IMR-90 (cell line): ENCODE measurements at regions not wholly inside any gene's neighbourhood (a gene's known extent, or its start where the extent isn't known, plus 50 kb on each side); places are given as distances from the start of the nearest gene placed in this dataset.

Experiments
- ATAC-seq: fragments of 200-7000 bp; cut with Tn5 transposase; 2 replicates; pipeline ENCODE4 v1.9.1; 2020; ENCODE audit warnings: low read depth, mild to moderate bottlenecking, moderate library complexity
- BruUV-seq: library from RNA; stranded (reverse); fragments of 400-500 nt; replicated peaks from 2 replicates; lab custom pipeline; 2021; lab: Mats Ljungman, UMichigan
- CTCF ChIA-PET: fragments of 300-600 bp; formaldehyde crosslinking; extraction: SDS; loops from one replicate; lab custom pipeline; 2021; ENCODE audit warnings: antibody characterized with exemption; lab: Yijun Ruan, JAX
- POLR2A ChIA-PET: fragments of 300-600 bp; sonication (Branson Sonifier 250); formaldehyde crosslinking; loops from one replicate; lab custom pipeline; 2022; ENCODE audit warnings: antibody characterized with exemption; ENCODE audit not compliant: unreplicated experiment; lab: Charles Lee
- DNase-seq: peaks from one replicate; pipeline ENCODE4 v3.0.0; 2013
- H2AFZ ChIP-seq: replicated peaks from 2 replicates; pipeline ENCODE3; 2013; ENCODE audit warnings: low read length, mild to moderate bottlenecking; ENCODE audit not compliant: poor library complexity
- H2AK5ac ChIP-seq: 2 replicates; pipeline ENCODE4 v1.6.1; 2013; ENCODE audit warnings: low read depth, low read length, inconsistent platforms
- H2AK9ac ChIP-seq: replicated peaks from 2 replicates; pipeline ENCODE3; 2013; ENCODE audit warnings: mild to moderate bottlenecking, low read depth, low read length, moderate library complexity; ENCODE audit not compliant: poor library complexity
- H2BK120ac ChIP-seq: 2 replicates; pipeline ENCODE4 v1.6.1; 2013; ENCODE audit warnings: low read depth, low read length, inconsistent platforms
- H2BK15ac ChIP-seq: 3 replicates; pipeline ENCODE4 v1.6.1; 2013; ENCODE audit warnings: low read depth, low read length, inconsistent platforms
- H2BK20ac ChIP-seq: 2 replicates; pipeline ENCODE4 v1.6.1; 2013; ENCODE audit warnings: low read depth, mild to moderate bottlenecking, inconsistent platforms, low read length, moderate library complexity
- H2BK5ac ChIP-seq: 2 replicates; pipeline ENCODE4 v1.6.1; 2013; ENCODE audit warnings: mild to moderate bottlenecking, low read depth, low read length, inconsistent platforms; ENCODE audit not compliant: poor library complexity, severe bottlenecking
- H3K14ac ChIP-seq: replicated peaks from 2 replicates; pipeline ENCODE4 v1.6.1; 2013; ENCODE audit warnings: low read depth, low read length, inconsistent platforms
- H3K18ac ChIP-seq: 2 replicates; pipeline ENCODE4 v1.6.1; 2013; ENCODE audit warnings: low read depth, low read length, control low read depth
- H3K23ac ChIP-seq: 2 replicates; pipeline ENCODE4 v1.6.1; 2013; ENCODE audit warnings: low read depth, low read length, inconsistent platforms
- H3K27ac ChIP-seq: 2 replicates; pipeline ENCODE4 v1.5.1; 2013; ENCODE audit warnings: mild to moderate bottlenecking, control low read depth, low read length; ENCODE audit not compliant: insufficient read depth
- H3K27me3 ChIP-seq: 2 replicates; pipeline ENCODE4 v1.6.1; 2013; ENCODE audit warnings: low read length; ENCODE audit not compliant: control insufficient read depth, insufficient read depth
- H3K36me3 ChIP-seq: 2 replicates; pipeline ENCODE4 v1.6.1; 2013; ENCODE audit warnings: low read length, mixed read lengths; ENCODE audit not compliant: control insufficient read depth, insufficient read depth
- H3K4ac ChIP-seq: 2 replicates; pipeline ENCODE4 v1.6.1; 2013; ENCODE audit warnings: low read depth, low read length, inconsistent platforms
- H3K4me1 ChIP-seq: 2 replicates; pipeline ENCODE4 v1.6.1; 2013; ENCODE audit warnings: low read length, mixed read lengths; ENCODE audit not compliant: control insufficient read depth, insufficient read depth
- H3K4me2 ChIP-seq: 2 replicates; pipeline ENCODE4 v1.6.1; 2013; ENCODE audit warnings: low read depth, mild to moderate bottlenecking, control low read depth, low read length, moderate library complexity
- H3K4me3 ChIP-seq: 2 replicates; pipeline ENCODE4 v1.5.1; 2013; ENCODE audit warnings: low read depth, mild to moderate bottlenecking, control low read depth, low read length, moderate library complexity; ENCODE audit not compliant: insufficient read depth
- H3K56ac ChIP-seq: 2 replicates; pipeline ENCODE4 v1.6.1; 2013; ENCODE audit warnings: low read length, inconsistent platforms; ENCODE audit not compliant: insufficient read depth; ENCODE audit errors: extremely low read depth
- H3K79me1 ChIP-seq, 2 experiments: 2 replicates each; pipeline ENCODE4 v1.6.1; 2013; ENCODE audit warnings: low read length in 2 of 2, inconsistent platforms in 1 of 2, low read depth in 1 of 2
- H3K9ac ChIP-seq: 2 replicates; pipeline ENCODE4 v1.6.1; 2013; ENCODE audit warnings: low read depth, low read length, control low read depth
- H3K9me1 ChIP-seq: 2 replicates; pipeline ENCODE4 v1.6.1; 2013; ENCODE audit warnings: low read length, inconsistent platforms; ENCODE audit not compliant: insufficient read depth
- H3K9me3 ChIP-seq: 2 replicates; pipeline ENCODE4 v1.6.1; 2013; ENCODE audit warnings: low read length; ENCODE audit not compliant: control insufficient read depth, insufficient read depth
- H4K20me1 ChIP-seq: 2 replicates; pipeline ENCODE4 v1.6.1; 2013; ENCODE audit warnings: low read length, inconsistent platforms; ENCODE audit not compliant: insufficient read depth
- H4K5ac ChIP-seq: 2 replicates; pipeline ENCODE4 v1.6.1; 2013; ENCODE audit warnings: mild to moderate bottlenecking, low read depth, low read length, control low read depth
- H4K8ac ChIP-seq, 2 experiments: 2 replicates each; pipeline ENCODE4 v1.6.1; 2013; ENCODE audit warnings: low read depth in 2 of 2, low read length in 2 of 2, control low read depth in 1 of 2, inconsistent platforms in 1 of 2
- H4K91ac ChIP-seq: 2 replicates; pipeline ENCODE4 v1.6.1; 2013; ENCODE audit warnings: low read depth, low read length, inconsistent platforms; ENCODE audit not compliant: insufficient read depth
- BHLHE40 ChIP-seq: fragments of 150-350 bp; IDR thresholded peaks from 2 replicates; pipeline ENCODE4 v1.6.1; 2016; ENCODE audit warnings: mild to moderate bottlenecking, low read depth, low read length
- CEBPB ChIP-seq: IDR thresholded peaks from 2 replicates; pipeline ENCODE4 v1.6.1; 2012; ENCODE audit warnings: low read depth, low read length, improper control_type of control experiment
- CHD1 ChIP-seq: IDR thresholded peaks from 2 replicates; pipeline ENCODE4 v1.6.1; 2012; ENCODE audit warnings: low read depth, low read length, improper control_type of control experiment
- ELK1 ChIP-seq: fragments of 150-350 bp; IDR thresholded peaks from 2 replicates; pipeline ENCODE4 v1.6.1; 2016; ENCODE audit warnings: low read depth, mild to moderate bottlenecking, low read length, moderate library complexity, borderline replicate concordance
- FOS ChIP-seq: fragments of 150-350 bp; IDR thresholded peaks from 2 replicates; pipeline ENCODE4 v1.6.1; 2016; ENCODE audit warnings: low read depth, low read length
- MAFK ChIP-seq: IDR thresholded peaks from 2 replicates; pipeline ENCODE4 v1.6.1; 2012; ENCODE audit warnings: low read depth, low read length, improper control_type of control experiment
- MAZ ChIP-seq: IDR thresholded peaks from 2 replicates; pipeline ENCODE4 v1.6.1; 2012; ENCODE audit warnings: low read depth, mild to moderate bottlenecking, low read length, improper control_type of control experiment, moderate library complexity, borderline replicate concordance
- MXI1 ChIP-seq: IDR thresholded peaks from 2 replicates; pipeline ENCODE4 v1.6.1; 2012; ENCODE audit warnings: low read depth, mild to moderate bottlenecking, low read length, moderate library complexity, borderline replicate concordance
- NFE2L2 ChIP-seq: fragments of 150-350 bp; IDR thresholded peaks from 2 replicates; pipeline ENCODE4 v1.6.1; 2016; ENCODE audit warnings: low read depth, mild to moderate bottlenecking, low read length
- POLR2A ChIP-seq: IDR thresholded peaks from 2 replicates; pipeline ENCODE4 v1.6.1; 2012; ENCODE audit warnings: mild to moderate bottlenecking, low read depth, low read length
- RAD21 ChIP-seq: IDR thresholded peaks from 2 replicates; pipeline ENCODE4 v1.6.1; 2012; ENCODE audit warnings: low read length, improper control_type of control experiment
- RCOR1 ChIP-seq: IDR thresholded peaks from 2 replicates; pipeline ENCODE4 v1.6.1; 2012; ENCODE audit warnings: mild to moderate bottlenecking, low read length, improper control_type of control experiment; ENCODE audit not compliant: insufficient replicate concordance
- RFX5 ChIP-seq: IDR thresholded peaks from 2 replicates; pipeline ENCODE4 v1.8.0; 2012; ENCODE audit warnings: low read depth, mild to moderate bottlenecking, low read length, moderate library complexity
- SMC3 ChIP-seq: fragments of 150-350 bp; IDR thresholded peaks from 2 replicates; pipeline ENCODE4 v1.6.1; 2016; ENCODE audit warnings: low read depth, mild to moderate bottlenecking, antibody characterized with exemption, low read length, moderate library complexity
- whole genome bisulfite sequencing, 2 experiments: methylation state at CpG; one replicate each; pipeline versions ENCODE4 v1.1.5 to v1.1.7; 2013; ENCODE audit warnings: missing lambda C conversion rate in 2 of 2; ENCODE audit not compliant: insufficient read length in 1 of 2; ENCODE audit errors: extremely low coverage in 2 of 2; 5-methylcytosine and 5-hydroxymethylcytosine counted together
- dilution Hi-C: fragments of 300-500 bp; cut with HindIII; formaldehyde crosslinking; loops from one replicate; pipeline ENCODE4 v1.14.3; 2018; ENCODE audit warnings: low sequenced_read_pairs; ENCODE audit not compliant: unreplicated experiment
- in situ Hi-C: fragments of 300-500 bp; cut with MboI; formaldehyde crosslinking; loops from 3 replicates; pipeline ENCODE4 v1.14.3; 2019; ENCODE audit warnings: low sequenced_read_pairs, inconsistent platforms, mixed read lengths
- intact Hi-C: fragments of 100-400 bp; cut with micrococcal nuclease; formaldehyde crosslinking; loops from 2 replicates; pipeline ENCODE4 v1.10.0; 2022
- TF ChIP-seq, protein P1 (sequence below): conservative IDR thresholded peaks from 2 replicates; pipeline ENCODE4 v1.5.1; 2012; ENCODE audit warnings: mild to moderate bottlenecking, low read depth, low read length, improper control_type of control experiment
- TF ChIP-seq, protein P2 (sequence below): fragments of 150-350 bp; IDR thresholded peaks from 2 replicates; pipeline ENCODE4 v1.6.1; 2017; ENCODE audit warnings: mild to moderate bottlenecking, antibody characterized with exemption, low read length, low read depth

DNA sequence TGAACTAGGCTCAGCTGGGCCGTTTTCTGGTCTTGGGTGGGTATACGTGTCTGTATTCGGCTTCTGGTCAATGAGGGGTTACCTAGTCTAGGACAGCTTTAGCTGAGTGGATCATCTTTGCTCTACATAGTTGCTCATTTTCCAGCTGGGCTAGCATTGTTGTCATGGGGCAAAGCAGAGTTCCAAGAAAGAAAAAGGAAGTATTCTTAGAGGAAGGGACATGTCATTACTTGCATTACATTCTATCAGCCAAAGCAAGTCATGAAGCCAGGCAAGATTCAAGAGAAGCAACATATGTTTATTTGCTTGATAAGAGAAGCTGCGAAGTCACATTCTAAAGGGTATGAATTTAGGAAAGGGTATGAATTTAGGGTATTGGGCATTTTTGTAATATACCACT, 396.5 kb downstream of the ZNF608 start:
- intact Hi-C loops = no loop called here
- no peak overlapping the region for H2BK5ac ChIP-seq
- H3K27ac ChIP-seq = no peak overlapping the region
- in situ Hi-C loops = no loop called here
- H2AK5ac ChIP-seq = no peak overlapping the region
- H3K9me1 ChIP-seq = no peaks in the 10 kb centered on the region
- no peak overlapping the region for H3K23ac ChIP-seq
- H3K4ac ChIP-seq = no peak overlapping the region
- no peaks in the 10 kb centered on the region for H3K79me1 ChIP-seq
- no peak overlapping the region for H3K9ac ChIP-seq
- BruUV-seq = no TSS peak
- H3K4me1 ChIP-seq = no peaks in the 10 kb centered on the region
- no peak overlapping the region for H2AFZ ChIP-seq
- H2BK15ac ChIP-seq = no peak overlapping the region
- no peaks in the 10 kb centered on the region; the same call in 1 of the 2 replicates for H3K27me3 ChIP-seq
- no peak overlapping the region for H3K14ac ChIP-seq
- H3K56ac ChIP-seq = no peak overlapping the region
- H4K20me1 ChIP-seq = no peaks in the 10 kb centered on the region
- H3K36me3 ChIP-seq = no peaks in the 10 kb centered on the region
- no peak overlapping the region for H2BK120ac ChIP-seq
- dilution Hi-C loops = no loop called here
- no peak overlapping the region for H3K4me2 ChIP-seq
- no peak overlapping the region for H2AK9ac ChIP-seq
- no CpG with 5 or more reads among the region's 4 CpGs for WGBS, 2 experiments
- H2BK20ac ChIP-seq = no peak overlapping the region
- ChIA-PET CTCF (no interaction called here), POLR2A (no interaction called here)
- H4K91ac ChIP-seq = no peak overlapping the region
- H3K4me3 ChIP-seq = no peak overlapping the region
- TF ChIP-seq RCOR1 (no peak), MAZ (no peak), RAD21 (no peak), ELK1 (no peak), FOS (no peak), RFX5 (no peak), CHD1 (no peak), BHLHE40 (no peak), MXI1 (no peak), NFE2L2 (no peak), CEBPB (no peak), SMC3 (no peak), MAFK (no peak), POLR2A (no peak)
- TF ChIP-seq, protein P1, sequence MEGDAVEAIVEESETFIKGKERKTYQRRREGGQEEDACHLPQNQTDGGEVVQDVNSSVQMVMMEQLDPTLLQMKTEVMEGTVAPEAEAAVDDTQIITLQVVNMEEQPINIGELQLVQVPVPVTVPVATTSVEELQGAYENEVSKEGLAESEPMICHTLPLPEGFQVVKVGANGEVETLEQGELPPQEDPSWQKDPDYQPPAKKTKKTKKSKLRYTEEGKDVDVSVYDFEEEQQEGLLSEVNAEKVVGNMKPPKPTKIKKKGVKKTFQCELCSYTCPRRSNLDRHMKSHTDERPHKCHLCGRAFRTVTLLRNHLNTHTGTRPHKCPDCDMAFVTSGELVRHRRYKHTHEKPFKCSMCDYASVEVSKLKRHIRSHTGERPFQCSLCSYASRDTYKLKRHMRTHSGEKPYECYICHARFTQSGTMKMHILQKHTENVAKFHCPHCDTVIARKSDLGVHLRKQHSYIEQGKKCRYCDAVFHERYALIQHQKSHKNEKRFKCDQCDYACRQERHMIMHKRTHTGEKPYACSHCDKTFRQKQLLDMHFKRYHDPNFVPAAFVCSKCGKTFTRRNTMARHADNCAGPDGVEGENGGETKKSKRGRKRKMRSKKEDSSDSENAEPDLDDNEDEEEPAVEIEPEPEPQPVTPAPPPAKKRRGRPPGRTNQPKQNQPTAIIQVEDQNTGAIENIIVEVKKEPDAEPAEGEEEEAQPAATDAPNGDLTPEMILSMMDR = no peak
- TF ChIP-seq, protein P2, sequence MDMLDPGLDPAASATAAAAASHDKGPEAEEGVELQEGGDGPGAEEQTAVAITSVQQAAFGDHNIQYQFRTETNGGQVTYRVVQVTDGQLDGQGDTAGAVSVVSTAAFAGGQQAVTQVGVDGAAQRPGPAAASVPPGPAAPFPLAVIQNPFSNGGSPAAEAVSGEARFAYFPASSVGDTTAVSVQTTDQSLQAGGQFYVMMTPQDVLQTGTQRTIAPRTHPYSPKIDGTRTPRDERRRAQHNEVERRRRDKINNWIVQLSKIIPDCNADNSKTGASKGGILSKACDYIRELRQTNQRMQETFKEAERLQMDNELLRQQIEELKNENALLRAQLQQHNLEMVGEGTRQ = no peak
- no peaks in the 10 kb centered on the region; the same call in 1 of the 2 replicates for H3K9me3 ChIP-seq
- no peak for DNase-seq
- H3K18ac ChIP-seq = no peak overlapping the region
- no peak overlapping the region for H4K5ac ChIP-seq
- ATAC-seq = no peak
- no peak overlapping the region for H4K8ac ChIP-seq
